DMS153 treated with DMSO at 0.1 percent for 48 hours (cell line): ENCODE measurements at regions not wholly inside any gene's neighbourhood (a gene's known extent, or its start where the extent isn't known, plus 50 kb on each side); places are given as distances from the start of the nearest gene placed in this dataset.

Experiments used
- DNase-seq: peaks from one replicate; lab custom pipeline; 2025; ENCODE audit not compliant: unreplicated experiment; lab: John Stamatoyannopoulos, UW

DNA sequence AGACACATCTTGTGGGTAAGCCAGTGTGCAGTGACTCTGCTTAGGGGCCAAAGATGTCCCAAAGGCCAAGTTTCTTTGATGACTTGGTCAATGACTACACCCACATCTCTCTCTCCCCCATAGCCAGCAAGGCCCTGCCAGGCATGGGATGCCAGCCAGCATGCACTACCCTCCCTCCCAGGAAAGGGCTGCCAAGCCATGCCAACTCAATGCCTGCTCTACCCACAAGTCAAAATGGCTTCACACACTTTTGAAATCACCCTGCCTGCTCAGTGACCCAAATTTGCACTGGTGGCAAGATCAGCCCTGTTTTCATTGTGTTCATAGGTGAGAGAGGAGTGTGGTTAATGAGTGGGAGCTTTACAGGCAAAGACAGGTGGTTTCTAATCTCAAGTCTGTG is 112.5 kb downstream of the MATN1 start:
- no peak for DNase-seq

DNA sequence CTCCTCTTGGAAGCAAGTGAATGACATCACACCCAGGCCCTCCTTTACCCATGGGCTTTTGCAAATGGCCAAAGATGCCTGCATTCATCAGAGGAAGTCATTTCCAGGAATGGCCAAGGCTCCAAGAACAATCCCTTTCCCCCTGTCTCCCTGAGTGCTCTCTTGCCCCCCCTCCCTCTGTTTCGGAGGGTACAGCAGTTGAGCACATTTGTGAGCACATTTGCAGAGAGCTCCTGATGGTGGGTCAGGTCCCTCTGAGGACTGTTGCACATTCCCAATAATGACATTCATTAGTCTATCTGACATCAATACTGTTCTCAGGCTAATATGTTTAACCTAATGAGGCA is 113.4 kb downstream of the MATN1 start:
- DNase-seq = no peak

- no peak for DNase-seq
Measured at GRCh38 chr1:30609336-30609998, 113.9 kb downstream of the MATN1 start.

- no peak for DNase-seq
Measured at GRCh38 chr1:30607723-30608122, 115.7 kb downstream of the MATN1 start.

DNA sequence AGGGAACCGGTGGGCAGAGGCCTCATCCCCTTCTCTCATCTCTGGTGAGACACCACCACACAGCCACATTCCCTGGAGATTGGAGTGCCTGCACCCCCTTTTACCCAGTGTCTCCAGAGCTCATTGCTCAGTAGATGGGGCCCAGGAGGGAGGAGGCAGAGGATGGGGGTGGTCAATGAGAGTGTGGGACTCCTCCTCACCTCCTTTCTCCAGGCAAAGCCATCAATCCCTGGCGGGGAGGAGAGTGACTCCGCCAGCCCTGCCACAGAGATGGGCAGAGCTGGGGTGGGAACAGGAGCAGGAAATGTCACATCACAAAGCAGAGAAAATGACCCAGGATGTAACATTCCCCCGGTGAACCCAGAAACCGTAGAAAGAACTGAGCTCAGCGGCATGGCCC is 117.2 kb downstream of the MATN1 start:
- DNase-seq = no peak

GRCh38 chr1:30605441-30605920 is 117.9 kb downstream of the MATN1 start:
- no peak for DNase-seq

GRCh38 chr1:30604801-30605440 is 118.5 kb downstream of the MATN1 start:
- DNase-seq = no peak

DNA sequence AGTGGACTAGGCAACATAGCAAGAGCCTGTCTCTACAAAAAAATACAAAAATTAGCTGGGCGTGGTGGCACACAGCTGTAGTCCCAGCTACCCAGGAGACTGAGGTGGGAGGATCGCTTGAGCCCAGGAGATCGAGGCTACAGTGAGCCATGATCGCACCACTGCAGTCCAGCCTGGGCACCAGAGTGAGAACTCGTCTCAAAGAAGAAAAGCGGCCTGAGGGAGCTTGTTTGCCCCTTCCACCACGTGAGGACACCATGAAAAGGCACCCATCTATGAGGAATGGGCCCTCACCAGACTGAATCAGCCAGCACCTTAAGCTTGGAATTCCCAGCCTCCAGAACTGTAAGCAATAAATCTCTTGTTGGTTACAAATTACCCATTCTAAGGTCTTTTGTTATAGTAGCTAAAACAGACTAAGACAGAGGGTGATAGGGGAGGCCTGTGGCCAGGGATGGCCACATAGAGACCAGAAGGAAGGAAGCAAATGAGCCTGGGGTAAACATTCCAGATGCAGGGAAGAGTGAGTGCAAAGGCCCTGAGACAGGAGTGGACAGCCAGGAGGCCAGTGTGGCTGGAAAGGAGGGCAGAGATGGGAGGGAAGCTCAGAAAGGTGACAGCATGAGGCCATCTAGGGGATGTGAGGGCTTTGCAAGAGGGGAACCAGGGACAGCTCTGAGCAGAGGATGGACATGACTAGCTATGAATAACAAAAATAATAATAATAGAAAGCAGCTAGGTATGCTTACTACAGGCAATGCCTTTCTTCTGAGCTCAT is 120.1 kb downstream of the MATN1 start:
- DNase-seq = no peak

- DNase-seq = no peak
Measured at GRCh38 chr1:30601316-30602085, 121.9 kb downstream of the MATN1 start.

- DNase-seq = no peak
Measured at GRCh38 chr1:30600706-30601105, 122.7 kb downstream of the MATN1 start.

- DNase-seq = peak; percentile 59
Measured at GRCh38 chr1:30600258-30600657, 123.1 kb downstream of the MATN1 start.

GRCh38 chr1:30599721-30600120 is 123.7 kb downstream of the MATN1 start:
- DNase-seq = peak; percentile 37

GRCh38 chr1:30598571-30599114 is 124.7 kb downstream of the MATN1 start:
- DNase-seq = no peak

GRCh38 chr1:30597711-30598110 is 125.7 kb downstream of the MATN1 start:
- DNase-seq = no peak

- DNase-seq = no peak
Measured at GRCh38 chr1:30596891-30597290, 126.5 kb downstream of the MATN1 start.

GRCh38 chr1:30596470-30596869 is 126.9 kb downstream of the MATN1 start:
- no peak for DNase-seq

- no peak for DNase-seq
Measured at GRCh38 chr1:30589083-30589482, 134.3 kb downstream of the MATN1 start.

DNA sequence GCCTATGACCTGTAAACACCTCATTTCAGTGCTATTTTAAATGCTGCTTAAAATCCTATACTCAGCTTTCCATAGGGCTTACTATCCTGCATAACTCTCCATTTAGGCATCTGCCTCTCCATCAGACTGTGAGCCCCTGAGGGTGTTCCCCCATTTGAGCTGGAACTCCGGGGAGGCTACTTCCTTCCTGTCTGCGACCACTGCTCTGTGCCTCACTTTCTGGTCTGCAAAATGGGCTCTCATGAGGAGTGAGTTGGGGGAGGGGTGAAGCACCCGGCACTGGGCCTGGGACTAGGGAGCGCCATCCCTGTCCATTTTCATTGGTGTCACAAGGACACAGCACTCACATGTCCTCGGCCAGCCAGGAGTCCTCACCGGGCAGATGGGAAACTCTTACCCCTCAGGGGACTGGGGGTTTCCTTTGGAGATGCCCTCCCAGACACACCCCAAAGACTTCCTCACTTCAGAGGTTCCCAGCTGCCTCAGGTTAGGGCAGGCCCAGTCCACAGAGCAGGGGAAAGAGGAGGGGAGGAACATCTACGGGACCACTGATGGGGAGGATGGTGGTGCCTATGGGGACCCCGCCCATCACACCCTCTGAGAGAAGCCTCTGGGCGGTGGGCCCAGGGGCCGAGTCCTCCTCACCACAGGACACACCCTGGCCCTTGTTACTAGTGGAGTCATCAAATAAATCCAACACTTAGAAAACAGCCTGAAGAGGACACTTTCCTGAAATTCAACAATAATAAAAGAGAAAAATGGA is 134.9 kb downstream of the MATN1 start:
- DNase-seq = no peak

GRCh38 chr1:30586671-30587070 is 136.7 kb downstream of the MATN1 start:
- DNase-seq = no peak

DNA sequence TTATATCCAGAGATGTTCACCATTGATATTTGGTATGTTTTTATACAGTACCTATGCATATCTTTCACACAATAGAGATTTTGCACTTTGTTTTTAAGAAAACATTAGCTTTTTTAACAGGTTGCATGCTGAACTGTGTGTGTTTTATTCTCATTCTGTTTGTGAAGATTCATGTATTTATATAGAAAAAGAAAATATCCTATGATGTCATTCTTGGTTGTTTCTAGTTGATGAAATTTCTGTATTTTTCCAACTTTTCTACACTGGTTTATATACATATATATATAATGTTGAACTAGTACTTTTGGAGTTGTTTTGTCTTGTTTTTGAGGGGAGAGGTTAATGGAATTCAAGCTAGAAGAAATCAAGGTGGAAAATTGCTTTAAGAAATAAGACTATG is 143.8 kb downstream of the MATN1 start:
- no peak for DNase-seq
